ENCODE measurements at regions not wholly inside any gene's neighbourhood (a gene's known extent, or its start where the extent isn't known, plus 50 kb on each side); places are given as distances from the start of the nearest gene placed in this dataset.

DNA sequence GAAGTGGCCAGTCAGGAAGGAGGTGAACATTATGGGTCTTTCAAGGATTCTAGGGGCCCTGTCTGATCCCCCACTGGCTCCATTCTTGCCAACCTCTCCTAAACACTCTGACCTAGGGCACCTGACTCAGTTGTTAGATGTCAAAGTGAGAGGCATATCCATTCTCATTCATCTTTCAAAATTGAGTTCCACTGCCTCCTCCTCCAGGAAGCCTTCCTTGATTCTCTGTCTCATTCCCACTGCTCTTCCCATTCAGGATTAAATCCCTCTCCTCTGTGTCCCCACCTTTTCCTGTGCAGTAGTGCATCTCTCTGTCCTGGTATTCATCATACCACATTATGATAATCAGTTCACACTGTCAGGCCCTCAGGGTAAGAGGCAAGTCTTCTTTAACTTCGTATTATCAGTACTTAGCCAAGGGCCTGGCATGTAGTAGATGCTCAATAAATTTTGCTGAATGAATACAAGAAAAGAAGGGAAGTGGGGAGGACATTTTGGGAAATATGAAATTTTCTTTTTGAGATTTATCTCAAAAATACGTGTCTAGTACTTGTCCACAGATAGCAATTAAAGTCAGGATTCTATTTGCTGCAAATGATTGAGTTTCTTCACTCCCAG lies 61.8 kb upstream of the ITPKB start:
- TF ChIP-seq, protein P1, sequence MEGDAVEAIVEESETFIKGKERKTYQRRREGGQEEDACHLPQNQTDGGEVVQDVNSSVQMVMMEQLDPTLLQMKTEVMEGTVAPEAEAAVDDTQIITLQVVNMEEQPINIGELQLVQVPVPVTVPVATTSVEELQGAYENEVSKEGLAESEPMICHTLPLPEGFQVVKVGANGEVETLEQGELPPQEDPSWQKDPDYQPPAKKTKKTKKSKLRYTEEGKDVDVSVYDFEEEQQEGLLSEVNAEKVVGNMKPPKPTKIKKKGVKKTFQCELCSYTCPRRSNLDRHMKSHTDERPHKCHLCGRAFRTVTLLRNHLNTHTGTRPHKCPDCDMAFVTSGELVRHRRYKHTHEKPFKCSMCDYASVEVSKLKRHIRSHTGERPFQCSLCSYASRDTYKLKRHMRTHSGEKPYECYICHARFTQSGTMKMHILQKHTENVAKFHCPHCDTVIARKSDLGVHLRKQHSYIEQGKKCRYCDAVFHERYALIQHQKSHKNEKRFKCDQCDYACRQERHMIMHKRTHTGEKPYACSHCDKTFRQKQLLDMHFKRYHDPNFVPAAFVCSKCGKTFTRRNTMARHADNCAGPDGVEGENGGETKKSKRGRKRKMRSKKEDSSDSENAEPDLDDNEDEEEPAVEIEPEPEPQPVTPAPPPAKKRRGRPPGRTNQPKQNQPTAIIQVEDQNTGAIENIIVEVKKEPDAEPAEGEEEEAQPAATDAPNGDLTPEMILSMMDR (IDR thresholded peaks at IDR 0.05; ENCODE audit: low read depth, low read length, missing input control): no peak
- TF ChIP-seq NR2F2 (IDR thresholded peaks at IDR 0.05): no peak
- TF ChIP-seq, protein P2, sequence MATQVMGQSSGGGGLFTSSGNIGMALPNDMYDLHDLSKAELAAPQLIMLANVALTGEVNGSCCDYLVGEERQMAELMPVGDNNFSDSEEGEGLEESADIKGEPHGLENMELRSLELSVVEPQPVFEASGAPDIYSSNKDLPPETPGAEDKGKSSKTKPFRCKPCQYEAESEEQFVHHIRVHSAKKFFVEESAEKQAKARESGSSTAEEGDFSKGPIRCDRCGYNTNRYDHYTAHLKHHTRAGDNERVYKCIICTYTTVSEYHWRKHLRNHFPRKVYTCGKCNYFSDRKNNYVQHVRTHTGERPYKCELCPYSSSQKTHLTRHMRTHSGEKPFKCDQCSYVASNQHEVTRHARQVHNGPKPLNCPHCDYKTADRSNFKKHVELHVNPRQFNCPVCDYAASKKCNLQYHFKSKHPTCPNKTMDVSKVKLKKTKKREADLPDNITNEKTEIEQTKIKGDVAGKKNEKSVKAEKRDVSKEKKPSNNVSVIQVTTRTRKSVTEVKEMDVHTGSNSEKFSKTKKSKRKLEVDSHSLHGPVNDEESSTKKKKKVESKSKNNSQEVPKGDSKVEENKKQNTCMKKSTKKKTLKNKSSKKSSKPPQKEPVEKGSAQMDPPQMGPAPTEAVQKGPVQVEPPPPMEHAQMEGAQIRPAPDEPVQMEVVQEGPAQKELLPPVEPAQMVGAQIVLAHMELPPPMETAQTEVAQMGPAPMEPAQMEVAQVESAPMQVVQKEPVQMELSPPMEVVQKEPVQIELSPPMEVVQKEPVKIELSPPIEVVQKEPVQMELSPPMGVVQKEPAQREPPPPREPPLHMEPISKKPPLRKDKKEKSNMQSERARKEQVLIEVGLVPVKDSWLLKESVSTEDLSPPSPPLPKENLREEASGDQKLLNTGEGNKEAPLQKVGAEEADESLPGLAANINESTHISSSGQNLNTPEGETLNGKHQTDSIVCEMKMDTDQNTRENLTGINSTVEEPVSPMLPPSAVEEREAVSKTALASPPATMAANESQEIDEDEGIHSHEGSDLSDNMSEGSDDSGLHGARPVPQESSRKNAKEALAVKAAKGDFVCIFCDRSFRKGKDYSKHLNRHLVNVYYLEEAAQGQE (IDR thresholded peaks at IDR 0.05): no peak
- no peak for TF ChIP-seq RXRA (IDR thresholded peaks at IDR 0.05)
- no peak for TF ChIP-seq SP1 (IDR thresholded peaks at IDR 0.05)
- TF ChIP-seq TAF1 (conservative IDR thresholded peaks at IDR 0.05): no peak
- TF ChIP-seq, protein P3, sequence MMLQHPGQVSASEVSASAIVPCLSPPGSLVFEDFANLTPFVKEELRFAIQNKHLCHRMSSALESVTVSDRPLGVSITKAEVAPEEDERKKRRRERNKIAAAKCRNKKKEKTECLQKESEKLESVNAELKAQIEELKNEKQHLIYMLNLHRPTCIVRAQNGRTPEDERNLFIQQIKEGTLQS (IDR thresholded peaks at IDR 0.05): no peak
- no peak for TF ChIP-seq YY1 (IDR thresholded peaks at IDR 0.05)
- TF ChIP-seq, protein P4, sequence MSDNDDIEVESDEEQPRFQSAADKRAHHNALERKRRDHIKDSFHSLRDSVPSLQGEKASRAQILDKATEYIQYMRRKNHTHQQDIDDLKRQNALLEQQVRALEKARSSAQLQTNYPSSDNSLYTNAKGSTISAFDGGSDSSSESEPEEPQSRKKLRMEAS (IDR thresholded peaks at IDR 0.05): no peak
- TF ChIP-seq FOXA2 (IDR thresholded peaks at IDR 0.05): no peak
- no peak for TF ChIP-seq GABPA (IDR thresholded peaks at IDR 0.05 in 1 of 2, conservative IDR thresholded peaks at IDR 0.05 in 1 of 2)
- no peak for TF ChIP-seq EGR1 (IDR thresholded peaks at IDR 0.05; ENCODE audit: low read depth in 2 of 2)
- no peak for TF ChIP-seq RAD21 (IDR thresholded peaks at IDR 0.05)

Data from liver (tissue), 3 donors.